IPS-NIHi7 (cell line): ENCODE measurements at regions not wholly inside any gene's neighbourhood (a gene's known extent, or its start where the extent isn't known, plus 50 kb on each side); places are given as distances from the start of the nearest gene placed in this dataset.
"Not testable (repeated sequence)": the region's sequence is repeated elsewhere in the genome, so short reads cannot be mapped to it uniquely, and the experiment has no call there.

ENCODE experiments used
- DNase-seq: peaks from one replicate; pipeline ENCODE4 v3.0.0; 2012; ENCODE audit warnings: mixed read lengths; ENCODE audit errors: extremely low spot score

GRCh38 chr13:63249411-63250187 lies 1834.0 kb upstream of the PCDH20 start:
- no peak for DNase-seq

DNA sequence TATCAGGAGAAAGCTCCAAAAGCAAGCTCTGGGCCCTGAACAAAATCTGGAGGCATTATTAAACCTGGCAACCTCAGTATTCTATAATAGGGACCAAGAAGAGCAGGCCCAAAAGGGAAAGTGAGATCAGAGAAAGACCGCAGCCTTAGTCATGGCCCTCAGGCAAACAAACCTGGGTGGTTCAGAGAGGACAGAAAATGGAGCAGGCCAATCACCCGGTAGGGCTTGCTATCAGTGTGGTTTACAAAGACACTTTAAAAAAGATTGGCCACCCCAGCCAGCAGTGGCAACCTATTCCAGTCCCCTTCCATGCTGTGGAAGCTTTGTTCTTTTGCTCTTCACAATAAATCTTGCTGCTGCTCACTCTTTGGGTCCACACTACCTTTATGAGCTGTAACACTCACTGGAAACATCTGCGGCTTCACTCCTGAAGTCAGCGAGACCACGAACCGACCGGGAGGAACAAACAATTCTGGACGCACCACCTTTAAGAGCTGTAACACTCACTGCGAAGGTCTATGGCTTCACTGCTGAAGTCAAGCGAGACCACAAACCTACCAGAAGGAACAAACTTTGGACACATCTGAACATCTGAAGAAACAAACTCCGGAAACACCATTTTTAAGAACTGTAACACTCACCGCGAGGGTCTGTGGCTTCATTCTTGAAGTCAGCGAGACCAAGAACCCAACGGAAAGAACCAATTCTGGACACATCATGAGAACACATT lies 1821.2 kb upstream of the PCDH20 start:
- DNase-seq = not testable (repeated sequence)

- not testable (repeated sequence) for DNase-seq
These were observed 1802.9 kb upstream of the PCDH20 start for GRCh38 chr13:63218596-63218995.

GRCh38 chr13:63209330-63210017 lies 1793.8 kb upstream of the PCDH20 start:
- DNase-seq = no peak

DNA sequence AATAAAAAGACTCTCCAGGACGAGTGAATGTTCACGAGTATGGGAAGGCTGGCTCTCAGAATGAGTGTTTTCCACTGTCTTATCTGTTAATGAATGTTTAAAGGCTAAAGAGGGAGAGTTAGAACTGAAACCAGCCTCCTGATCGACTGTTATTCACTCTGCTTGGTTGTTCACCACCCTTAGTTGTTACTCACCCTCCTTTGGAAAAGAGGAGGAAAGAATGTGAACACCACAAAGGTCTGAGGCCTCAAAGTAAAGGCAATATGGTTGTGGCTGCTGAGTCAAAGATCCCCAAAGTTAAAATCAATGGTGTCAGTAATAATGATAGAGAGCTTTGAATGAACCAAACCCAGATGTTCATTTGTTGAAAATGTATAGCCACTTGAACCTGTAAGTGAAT lies 1793.2 kb upstream of the PCDH20 start:
- DNase-seq = no peak

- no peak for DNase-seq
These were observed 1790.8 kb upstream of the PCDH20 start for GRCh38 chr13:63206461-63206860.

DNA sequence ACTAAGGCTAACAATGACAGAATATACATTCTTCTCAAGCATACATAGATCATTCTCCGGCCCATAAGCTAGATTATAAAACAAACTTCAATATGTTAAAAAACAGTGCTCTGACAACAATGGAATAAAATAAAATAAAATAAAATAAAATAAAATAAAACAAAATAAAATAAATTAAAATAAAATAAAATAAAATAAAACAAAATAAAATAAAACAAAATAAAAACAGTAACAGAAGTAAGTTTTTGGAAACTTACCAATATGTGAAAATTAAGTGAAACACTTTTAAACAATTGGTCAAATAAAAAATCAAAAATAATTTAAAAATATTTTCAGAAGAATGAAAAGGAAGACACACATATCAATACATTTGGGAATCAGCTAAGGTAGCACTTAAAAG lies 1785.8 kb upstream of the PCDH20 start:
- DNase-seq = no peak

GRCh38 chr13:63199508-63199907 lies 1783.9 kb upstream of the PCDH20 start:
- no peak for DNase-seq

DNA sequence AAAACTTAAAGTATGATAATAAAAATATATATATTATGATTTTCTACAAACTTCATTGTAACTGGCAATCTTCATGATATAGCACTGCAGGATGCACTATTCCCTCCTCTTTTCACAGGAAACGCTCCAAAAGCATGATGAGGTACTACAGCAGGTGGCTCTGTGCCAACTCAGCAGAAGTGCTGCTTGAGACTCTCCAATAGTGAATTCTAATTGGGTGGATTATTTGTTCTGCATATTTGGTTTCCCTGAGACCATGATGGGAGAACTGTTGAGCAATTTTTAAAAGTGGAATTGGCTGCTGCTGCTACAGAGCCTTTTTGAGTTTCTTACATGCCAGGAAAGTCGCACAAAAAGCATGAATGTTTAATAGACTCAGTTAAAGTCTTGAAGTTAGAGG lies 1782.4 kb upstream of the PCDH20 start:
- no peak for DNase-seq

DNA sequence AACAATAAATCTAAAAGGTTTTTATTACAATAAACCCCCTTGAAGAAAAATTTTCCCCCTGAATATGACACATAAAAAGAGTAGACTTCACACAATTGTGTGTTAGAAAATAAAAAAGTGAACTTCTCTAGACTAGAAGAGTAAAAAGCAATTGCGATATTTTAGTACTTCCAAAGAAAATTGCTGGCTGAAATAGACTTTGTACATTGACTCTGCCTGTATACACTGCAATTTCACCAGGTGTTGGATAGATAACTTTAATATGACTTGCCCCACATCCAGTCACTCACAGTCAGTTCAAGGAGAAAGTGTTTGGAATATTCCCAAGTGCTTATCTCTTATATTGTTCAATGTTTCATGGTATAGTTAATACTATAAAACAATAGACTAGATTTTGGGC lies 1780.1 kb upstream of the PCDH20 start:
- DNase-seq = no peak

GRCh38 chr13:63190742-63191141 lies 1775.1 kb upstream of the PCDH20 start:
- DNase-seq = no peak

GRCh38 chr13:63190219-63190618 lies 1774.6 kb upstream of the PCDH20 start:
- DNase-seq = no peak

DNA sequence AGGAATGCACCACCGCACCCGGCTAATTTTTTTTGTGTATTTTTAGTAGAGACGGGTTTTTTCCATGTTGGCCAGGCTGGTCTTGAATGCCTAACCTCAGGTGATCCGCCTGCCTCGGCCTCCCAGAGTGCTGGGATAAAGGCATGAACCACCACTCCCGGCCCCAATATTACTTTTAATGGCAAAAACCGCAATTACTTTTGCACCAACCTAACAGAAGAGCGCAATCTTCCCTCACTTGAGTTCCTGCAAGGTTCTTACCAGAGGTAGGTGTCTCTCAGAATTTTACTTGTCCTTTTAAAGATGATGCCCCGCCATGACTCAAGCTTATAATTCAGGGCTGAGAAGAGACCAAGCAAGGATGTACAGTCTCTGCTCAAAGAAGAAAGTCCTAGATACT lies 1774.1 kb upstream of the PCDH20 start:
- DNase-seq = no peak

GRCh38 chr13:63184693-63185092 lies 1769.0 kb upstream of the PCDH20 start:
- peak; percentile 76 for DNase-seq

GRCh38 chr13:63175536-63175935 lies 1759.9 kb upstream of the PCDH20 start:
- DNase-seq = no peak

DNA sequence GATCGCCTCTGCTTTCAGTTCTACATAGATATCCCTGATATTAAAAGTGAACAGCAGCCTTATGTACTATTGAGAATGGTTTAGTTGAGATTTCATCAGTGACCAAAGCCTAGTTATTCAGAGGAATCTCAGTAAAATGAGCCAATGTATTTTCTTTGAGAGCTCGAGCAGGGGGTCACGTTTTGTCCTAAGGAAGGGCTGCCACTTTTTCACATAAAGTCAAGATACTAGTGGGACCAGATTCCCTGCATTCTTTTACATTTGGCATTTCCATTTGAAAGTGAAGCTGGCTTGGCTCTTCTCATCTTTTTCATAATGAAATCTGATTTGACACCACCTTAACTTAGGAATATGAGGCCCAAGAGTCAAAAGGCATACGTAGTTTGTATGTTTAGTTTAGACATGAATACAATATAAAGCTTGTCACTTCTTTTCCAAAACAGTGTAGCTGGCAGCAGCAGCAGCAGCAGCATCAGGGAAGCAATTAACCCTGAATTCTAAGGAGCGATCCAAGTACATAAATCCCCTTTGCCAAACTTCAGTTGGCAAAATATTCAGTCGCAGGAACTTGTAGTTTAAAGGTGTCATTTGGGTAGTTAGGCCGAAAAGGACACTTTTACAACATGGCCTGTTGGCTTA lies 1752.2 kb upstream of the PCDH20 start:
- peak; percentile 12 for DNase-seq

DNA sequence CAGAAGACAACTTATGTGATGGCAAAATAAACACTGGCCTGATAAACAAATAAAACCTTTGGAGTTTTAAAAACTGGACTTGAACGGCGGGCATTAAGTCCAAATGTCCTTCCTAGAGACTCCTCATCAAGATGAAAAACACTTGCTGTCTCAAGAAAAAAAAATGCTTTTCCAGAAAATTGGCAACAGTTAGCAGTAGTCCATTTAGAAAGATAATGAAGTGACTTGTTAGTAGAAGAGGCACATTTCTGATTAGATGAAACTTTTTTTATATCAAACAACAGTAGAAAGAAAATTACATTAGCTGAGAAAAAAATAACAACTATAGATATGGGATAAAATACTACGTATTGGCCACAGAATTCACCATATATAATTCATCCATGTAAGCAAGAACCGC lies 1750.7 kb upstream of the PCDH20 start:
- DNase-seq = no peak

GRCh38 chr13:63163903-63164302 lies 1748.3 kb upstream of the PCDH20 start:
- no peak for DNase-seq

DNA sequence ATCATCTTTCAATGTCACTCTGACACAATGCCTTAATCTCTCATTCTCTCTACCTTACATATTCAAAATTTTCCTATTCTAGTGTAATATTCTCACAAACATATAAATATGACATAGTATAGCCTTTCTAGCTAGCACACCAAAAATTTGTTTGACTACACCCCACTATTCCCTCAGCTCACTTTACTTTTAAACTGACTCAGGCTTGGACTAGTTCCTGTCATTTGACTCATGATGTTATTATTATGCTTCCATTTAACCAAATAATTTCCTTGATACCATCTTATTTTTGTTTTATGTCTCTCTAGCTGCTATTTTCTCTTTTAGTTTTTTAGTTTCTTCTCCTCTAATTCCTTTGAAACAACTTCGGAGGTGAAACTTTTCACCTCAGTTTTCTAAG lies 1745.6 kb upstream of the PCDH20 start:
- DNase-seq = no peak

- no peak for DNase-seq
These were observed 1741.2 kb upstream of the PCDH20 start for GRCh38 chr13:63156816-63157215.

DNA sequence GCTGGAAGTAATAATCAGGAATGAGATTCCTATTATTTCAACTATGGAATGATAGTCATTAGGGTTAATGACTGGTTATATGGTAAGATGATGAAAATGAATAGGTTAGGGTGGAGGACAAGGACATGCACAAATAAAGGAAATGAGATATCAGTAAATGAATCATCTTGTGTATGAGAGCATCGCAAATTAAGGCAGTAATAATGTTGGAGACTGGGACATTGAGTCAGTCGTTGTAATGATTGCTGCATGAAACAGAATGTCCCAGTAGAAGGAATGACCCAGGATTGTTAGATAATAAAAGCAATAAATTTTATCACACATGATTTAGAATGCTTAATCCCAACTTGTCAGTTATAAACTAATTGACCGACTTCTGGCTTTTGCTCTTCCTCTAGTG lies 1733.7 kb upstream of the PCDH20 start:
- DNase-seq = no peak

- DNase-seq = no peak
These were observed 1723.6 kb upstream of the PCDH20 start for GRCh38 chr13:63139277-63139676.
